SK-N-SH (cell line): ENCODE measurements at regions not wholly inside any gene's neighbourhood (a gene's known extent, or its start where the extent isn't known, plus 50 kb on each side); places are given as distances from the start of the nearest gene placed in this dataset.

ENCODE experiments used
- CTCF ChIA-PET: fragments of 300-600, 350-600 bp; formaldehyde crosslinking; extraction: SDS; loops from one replicate; lab custom pipeline; 2021; lab: Yijun Ruan, JAX
- POLR2A ChIA-PET: fragments of 350-600 bp; sonication (Branson Sonifier 250); formaldehyde crosslinking; extraction: SDS; loops from one replicate; lab custom pipeline; 2020; ENCODE audit warnings: antibody characterized with exemption, inconsistent platforms; lab: Yijun Ruan, JAX
- DNase-seq: peaks from one replicate; pipeline ENCODE4 v3.0.0; 2012
- H2AFZ ChIP-seq: fragments of 200-600 bp; sonication (generic); 2 replicates; pipeline ENCODE4 v1.8.1; 2016; ENCODE audit warnings: antibody characterized with exemption, mild to moderate bottlenecking, low read depth
- H3F3A ChIP-seq: fragments of 200-600 bp; sonication (generic); replicated peaks from 2 replicates; pipeline ENCODE3; 2016; ENCODE audit warnings: antibody characterized with exemption, mild to moderate bottlenecking; ENCODE audit not compliant: insufficient read depth
- H3K27ac ChIP-seq, 2 experiments: fragments of 200-500 bp in 1 of 2; fragments of 200-600 bp in 1 of 2; sonication (Bioruptor generic) in 1 of 2; sonication (generic), shearing (Covaris generic) in 1 of 2; 2 replicates each; pipeline versions ENCODE4 v1.5.1 to v1.6.1; 2014 to 2016; ENCODE audit warnings: low read depth in 2 of 2, inconsistent platforms in 1 of 2, low read length in 1 of 2, mild to moderate bottlenecking in 1 of 2, mixed read lengths in 1 of 2
- H3K27me3 ChIP-seq: fragments of 200-600 bp; sonication (generic), shearing (Covaris generic); 2 replicates; pipeline ENCODE4 v1.6.1; 2016; ENCODE audit warnings: mixed run types; ENCODE audit not compliant: insufficient read depth
- H3K36me3 ChIP-seq, 2 experiments: fragments of 200-500 bp in 1 of 2; fragments of 200-600 bp in 1 of 2; sonication (Bioruptor generic) in 1 of 2; sonication (generic) in 1 of 2; replicated peaks in 1 of 2; 2 replicates each; pipeline versions ENCODE3 to v1.5.1; 2014 to 2016; ENCODE audit warnings: low read length in 1 of 2, mild to moderate bottlenecking in 1 of 2; ENCODE audit not compliant: insufficient read depth in 2 of 2, control insufficient read depth in 1 of 2
- H3K4me1 ChIP-seq, 2 experiments: fragments of 200-500 bp in 1 of 2; fragments of 200-600 bp in 1 of 2; sonication (Bioruptor generic) in 1 of 2; sonication (generic), shearing (Covaris generic) in 1 of 2; 2 replicates each; pipeline versions ENCODE4 v1.5.1 to v1.6.1; 2014 to 2016; ENCODE audit warnings: low read depth in 1 of 2, low read length in 1 of 2, mixed run types in 1 of 2; ENCODE audit not compliant: insufficient read depth in 2 of 2, control insufficient read depth in 1 of 2
- H3K4me2 ChIP-seq: fragments of 200-600 bp; sonication (generic), shearing (Covaris generic); 2 replicates; pipeline ENCODE4 v1.6.1; 2017; ENCODE audit warnings: mixed run types
- H3K4me3 ChIP-seq, 2 experiments: fragments of 200-500 bp in 1 of 2; fragments of 200-600 bp in 1 of 2; sonication (Bioruptor generic) in 1 of 2; sonication (generic), shearing (Covaris generic) in 1 of 2; 2 replicates each; pipeline versions ENCODE4 v1.5.1 to v1.8.1; 2014 to 2016; ENCODE audit warnings: low read depth in 2 of 2, inconsistent platforms in 1 of 2, low read length in 1 of 2, mild to moderate bottlenecking in 1 of 2, mixed read lengths in 1 of 2, moderate library complexity in 1 of 2
- H3K79me2 ChIP-seq: fragments of 200-600 bp; sonication (generic); 2 replicates; pipeline ENCODE4 v1.8.1; 2017; ENCODE audit warnings: mild to moderate bottlenecking; ENCODE audit not compliant: insufficient read depth
- H3K9ac ChIP-seq: fragments of 200-600 bp; sonication (generic); 2 replicates; pipeline ENCODE4 v1.6.1; 2017; ENCODE audit warnings: mixed run types
- H3K9me2 ChIP-seq: fragments of 200-600 bp; sonication (generic); 2 replicates; pipeline ENCODE4 v1.6.1; 2017; ENCODE audit warnings: mixed run types
- H3K9me3 ChIP-seq: fragments of 200-600 bp; sonication (generic); 2 replicates; pipeline ENCODE4 v1.6.1; 2017; ENCODE audit warnings: mixed run types, mild to moderate bottlenecking, moderate library complexity
- H4K20me1 ChIP-seq: fragments of 200-600 bp; sonication (generic); 2 replicates; pipeline ENCODE4 v1.6.1; 2017; ENCODE audit warnings: mild to moderate bottlenecking, mixed run types; ENCODE audit not compliant: insufficient read depth
- CHD2 ChIP-seq: fragments of 150-350 bp; IDR thresholded peaks from 2 replicates; pipeline ENCODE4 v1.6.1; 2018; ENCODE audit warnings: low read length; ENCODE audit not compliant: partially characterized antibody
- CTCF ChIP-seq: fragments of 200-600 bp; sonication (generic); IDR thresholded peaks from 2 replicates; pipeline ENCODE4 v1.6.1; 2017; ENCODE audit warnings: antibody characterized with exemption, mild to moderate bottlenecking, moderate library complexity
- FOSL2 ChIP-seq: IDR thresholded peaks from 2 replicates; pipeline ENCODE4 v1.4.0; 2012; ENCODE audit warnings: low read depth, mild to moderate bottlenecking, moderate library complexity, borderline replicate concordance
- IRF3 ChIP-seq: fragments of 150-350 bp; IDR thresholded peaks from 2 replicates; pipeline ENCODE4 v1.6.1; 2016; ENCODE audit warnings: mild to moderate bottlenecking, low read depth, low read length
- JUND ChIP-seq: IDR thresholded peaks from 2 replicates; pipeline ENCODE4 v1.4.0; 2012
- PBX3 ChIP-seq: IDR thresholded peaks from 2 replicates; pipeline ENCODE4; 2012
- TAF1 ChIP-seq: IDR thresholded peaks from 2 replicates; pipeline ENCODE4 v1.6.1; 2012; ENCODE audit warnings: low read depth, mild to moderate bottlenecking, low read length, moderate library complexity, borderline replicate concordance
- TCF12 ChIP-seq: IDR thresholded peaks from 2 replicates; pipeline ENCODE4 v1.4.0; 2012
- USF1 ChIP-seq: IDR thresholded peaks from 2 replicates; pipeline ENCODE4 v1.4.0; 2012; ENCODE audit warnings: low read depth, borderline replicate concordance
- ZBTB33 ChIP-seq: IDR thresholded peaks from 2 replicates; pipeline ENCODE4 v1.4.0; 2012; ENCODE audit warnings: low read depth, borderline replicate concordance
- WGBS: methylation state at CpG from one replicate; pipeline ENCODE4 v1.1.6; 2017; ENCODE audit warnings: low lambda C conversion rate; 5-methylcytosine and 5-hydroxymethylcytosine counted together

GRCh38 chr22:48371391-48371790 is 1456.3 kb downstream of the BRD1 start:
- DNase-seq = no peak
- Histone ChIP-seq H4K20me1 (no peaks in the 10 kb centered on the region), H3K9me3 (no peaks in the 10 kb centered on the region), H3K36me3 (no peaks in the 10 kb centered on the region), H3K27me3 (no peaks in the 10 kb centered on the region), H3K4me2 (no peak overlapping the region), H3K27ac (no peak overlapping the region), H2AFZ (no peak overlapping the region), H3K4me3 (no peak overlapping the region), H3K4me1 (no peaks in the 10 kb centered on the region), H3K9me2 (no peaks in the 10 kb centered on the region), H3K79me2 (no peaks in the 10 kb centered on the region), H3F3A (no peaks in the 10 kb centered on the region), H3K9ac (no peak overlapping the region)
- ChIA-PET POLR2A (no interaction called here), CTCF (no interaction called here)
- WGBS = 18% methylated on average over 7 of the region's 7 CpGs
- TF ChIP-seq TAF1 = no peak
- TF ChIP-seq CHD2 = no peak

- no peak for TF ChIP-seq USF1
- no peak for TF ChIP-seq CHD2
- TF ChIP-seq ZBTB33 = no peak
- TF ChIP-seq JUND = no peak
- no peak for TF ChIP-seq CTCF
- no peak for TF ChIP-seq TCF12
- no peak for TF ChIP-seq IRF3
- TF ChIP-seq TAF1 = no peak
- no peak for TF ChIP-seq FOSL2
- no peak for TF ChIP-seq PBX3
- no peaks in the 10 kb centered on the region for H3K36me3 ChIP-seq
- no peaks in the 10 kb centered on the region for H3F3A ChIP-seq
- no peaks in the 10 kb centered on the region for H3K27me3 ChIP-seq
- H3K27ac ChIP-seq = no peak overlapping the region
- H2AFZ ChIP-seq = no peak overlapping the region
- no peak for DNase-seq
- H3K4me3 ChIP-seq = no peak overlapping the region
- H3K4me2 ChIP-seq = no peak overlapping the region
- H3K9ac ChIP-seq = no peak overlapping the region
- no peaks in the 10 kb centered on the region for H3K9me3 ChIP-seq
- POLR2A ChIA-PET = no interaction called here
- H3K79me2 ChIP-seq = no peaks in the 10 kb centered on the region
- CTCF ChIA-PET = no interaction called here
- H3K4me1 ChIP-seq = no peaks in the 10 kb centered on the region
- H3K9me2 ChIP-seq = no peaks in the 10 kb centered on the region
- WGBS = 17% methylated on average over 10 of the region's 13 CpGs
- H4K20me1 ChIP-seq = no peaks in the 10 kb centered on the region
Observed at GRCh38 chr22:48370508-48371325, 1457.0 kb downstream of the BRD1 start.
